Adrenal gland (tissue), 9 donors: ENCODE measurements at regions not wholly inside any gene's neighbourhood (a gene's known extent, or its start where the extent isn't known, plus 50 kb on each side); places are given as distances from the start of the nearest gene placed in this dataset.

Source experiments
- DNase-seq, 7 donors: peaks; one replicate each; pipeline ENCODE4 v3.0.0-alpha.2; 2019 to 2020
- H3K27ac ChIP-seq, 5 donors: fragments of 200-600 bp; sonication (generic) in 4 of 5; 1 replicate in 3 of 5; 2 replicates in 2 of 5; pipeline versions ENCODE4 v1.5.1 to v1.8.0; 2016 to 2020; ENCODE audit warnings: mild to moderate bottlenecking in 1 of 5
- H3K27me3 ChIP-seq: fragments of 200-600 bp; 2 replicates; pipeline ENCODE4 v1.8.0; 2021
- H3K36me3 ChIP-seq, 2 donors: fragments of 200-600 bp; replicated peaks in 1 of 2; 1 replicate in 1 of 2; 2 replicates in 1 of 2; pipeline versions ENCODE4 v1.5.1 to v1.8.0; 2018 to 2022
- H3K4me1 ChIP-seq, 2 donors: fragments of 200-600 bp; replicated peaks in 1 of 2; 1 replicate in 1 of 2; 2 replicates in 1 of 2; pipeline versions ENCODE4 v1.5.1 to v1.8.0; 2018 to 2021
- H3K4me3 ChIP-seq, 4 donors: fragments of 200-600 bp; sonication (generic) in 3 of 4; one replicate each; pipeline ENCODE4 v1.5.1; 2016 to 2018
- H3K9me3 ChIP-seq, 3 donors: fragments of 200-600 bp; sonication (generic) in 1 of 3; replicated peaks in 1 of 3; 1 replicate in 2 of 3; 2 replicates in 1 of 3; pipeline versions ENCODE4 v1.5.1 to v1.8.0; 2016 to 2021
- POLR2A ChIP-seq, 2 donors: fragments of 450-650 bp; IDR thresholded peaks; one replicate each; pipeline ENCODE4 v1.6.1; 2017; ENCODE audit warnings: antibody characterized with exemption in 2 of 2, mild to moderate bottlenecking in 2 of 2, moderate library complexity in 1 of 2
- WGBS, 4 donors: extraction: QIAGEN DNeasy Blood & Tissue Kit in 2 of 4; methylation state at CpG; one replicate each; pipeline versions ENCODE4 v1.1.5 to v1.1.7; 2013 to 2017; 5-methylcytosine and 5-hydroxymethylcytosine counted together
- intact Hi-C, 2 donors: fragments of 100-400 bp; cut with DNase I; formaldehyde crosslinking; loops; one replicate each; pipeline versions ENCODE4 v1.14.1 to v1.15.0; 2022 to 2023
- small RNA-seq, 2 donors: library from RNA; depleted of rRNA; stranded (forward); fragments of <200 nt; gene quantifications; one replicate each; pipeline ENCODE3, GENCODE V24; 2016
- TF ChIP-seq, protein P1 (sequence below), 6 experiments: fragments of 450-650 bp in 4 of 6; fragments of 200-600 bp in 2 of 6; sonication (generic) in 1 of 6; IDR thresholded peaks; 1 replicate in 5 of 6; 2 replicates in 1 of 6; pipeline versions ENCODE4 v1.5.1 to v1.8.0; 2016 to 2021; ENCODE audit warnings: antibody characterized with exemption in 6 of 6, mild to moderate bottlenecking in 2 of 6, moderate library complexity in 1 of 6
- donor health status: healthy with polysubstance abuse.
- donor health status: Bipolar disorder and iron deficiency.
- donor health status: DM: yes; HTN: yes; CAD: no.
- donor health status: DM: no; HTN: no; CAD: no.
- donor health status: DM: no; HTN: no; CAD: no.

DNA sequence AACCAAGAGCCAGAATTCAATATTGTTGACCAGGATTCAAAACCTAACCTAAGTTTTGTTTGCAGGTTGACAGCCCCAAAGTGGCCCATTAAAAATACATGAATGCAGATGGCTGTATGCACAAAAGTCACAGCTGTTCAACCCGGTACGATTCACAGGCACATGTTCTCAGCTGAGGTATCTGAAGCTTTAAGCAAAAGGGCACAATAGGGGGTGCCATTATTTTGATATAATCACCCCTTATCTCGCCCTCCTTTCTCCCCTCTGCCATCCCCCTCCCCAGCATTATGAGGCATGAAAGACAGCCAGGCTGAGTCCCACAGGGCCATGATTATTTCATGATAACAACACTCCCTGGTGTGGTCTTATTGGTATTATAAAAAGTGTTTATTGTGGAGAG is 264.9 kb downstream of the EBLN2 start:
- H3K4me3 ChIP-seq: no peak overlapping the region
- H3K27ac ChIP-seq: no peak overlapping the region
- intact Hi-C loops: no loop called here
- DNase-seq: no peak
- WGBS, 4 donors: 63 to 82% (median 74%) methylated on average over 3 of the region's 3 CpGs
- no peaks in the 10 kb centered on the region for H3K4me1 ChIP-seq
- no peaks in the 10 kb centered on the region for H3K36me3 ChIP-seq
- H3K9me3 ChIP-seq: no peaks in the 10 kb centered on the region
- H3K27me3 ChIP-seq: no peaks in the 10 kb centered on the region
- no peak for TF ChIP-seq POLR2A (IDR thresholded peaks at IDR 0.05)
- TF ChIP-seq, protein P1, sequence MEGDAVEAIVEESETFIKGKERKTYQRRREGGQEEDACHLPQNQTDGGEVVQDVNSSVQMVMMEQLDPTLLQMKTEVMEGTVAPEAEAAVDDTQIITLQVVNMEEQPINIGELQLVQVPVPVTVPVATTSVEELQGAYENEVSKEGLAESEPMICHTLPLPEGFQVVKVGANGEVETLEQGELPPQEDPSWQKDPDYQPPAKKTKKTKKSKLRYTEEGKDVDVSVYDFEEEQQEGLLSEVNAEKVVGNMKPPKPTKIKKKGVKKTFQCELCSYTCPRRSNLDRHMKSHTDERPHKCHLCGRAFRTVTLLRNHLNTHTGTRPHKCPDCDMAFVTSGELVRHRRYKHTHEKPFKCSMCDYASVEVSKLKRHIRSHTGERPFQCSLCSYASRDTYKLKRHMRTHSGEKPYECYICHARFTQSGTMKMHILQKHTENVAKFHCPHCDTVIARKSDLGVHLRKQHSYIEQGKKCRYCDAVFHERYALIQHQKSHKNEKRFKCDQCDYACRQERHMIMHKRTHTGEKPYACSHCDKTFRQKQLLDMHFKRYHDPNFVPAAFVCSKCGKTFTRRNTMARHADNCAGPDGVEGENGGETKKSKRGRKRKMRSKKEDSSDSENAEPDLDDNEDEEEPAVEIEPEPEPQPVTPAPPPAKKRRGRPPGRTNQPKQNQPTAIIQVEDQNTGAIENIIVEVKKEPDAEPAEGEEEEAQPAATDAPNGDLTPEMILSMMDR (IDR thresholded peaks at IDR 0.05): no peak

DNA sequence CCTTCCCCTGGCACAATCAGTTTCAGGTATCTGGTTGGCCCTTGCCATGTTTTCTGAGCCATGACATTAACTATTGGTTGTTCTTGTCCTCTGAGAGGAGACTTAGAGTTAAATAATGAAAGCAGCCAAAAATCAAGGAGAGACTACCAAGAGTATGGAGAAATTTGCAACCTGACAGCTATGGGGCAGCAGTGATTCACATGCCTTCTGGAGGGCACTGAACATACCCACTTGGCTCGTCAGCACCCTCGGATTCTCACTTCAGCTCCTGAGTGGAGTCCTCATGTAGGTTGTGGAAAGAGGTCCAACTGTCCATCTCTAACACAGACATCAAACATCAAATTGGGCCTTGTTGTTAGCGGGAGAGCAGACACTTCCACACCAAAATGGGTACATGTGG is 265.6 kb downstream of the EBLN2 start:
- no peak for DNase-seq
- H3K36me3 ChIP-seq: no peaks in the 10 kb centered on the region
- 70 to 90% (median 83%) methylated on average over 3 of the region's 3 CpGs for WGBS, 4 donors
- TF ChIP-seq, protein P1 (IDR thresholded peaks at IDR 0.05): no peak
- TF ChIP-seq POLR2A (IDR thresholded peaks at IDR 0.05): no peak
- no peaks in the 10 kb centered on the region for H3K9me3 ChIP-seq
- H3K27me3 ChIP-seq: no peaks in the 10 kb centered on the region
- no peak overlapping the region for H3K27ac ChIP-seq
- no peak overlapping the region for H3K4me3 ChIP-seq
- intact Hi-C loops: no loop called here
- no peaks in the 10 kb centered on the region for H3K4me1 ChIP-seq

Small RNA genes in the stretch of these regions (small RNA-seq; reads per million reads assigned to genes)
- gene RNU6-1270P: 0 reads per million in 2 donors
